GM18519 (cell line): ENCODE measurements at regions not wholly inside any gene's neighbourhood (a gene's known extent, or its start where the extent isn't known, plus 50 kb on each side); places are given as distances from the start of the nearest gene placed in this dataset.
"Not testable (repeated sequence)": the region's sequence is repeated elsewhere in the genome, so short reads cannot be mapped to it uniquely, and the experiment has no call there.

Source experiments
- ATAC-seq: cut with Tn5 transposase; IDR thresholded peaks from one replicate; pipeline ENCODE4 v1.9.1; 2021; ENCODE audit warnings: mild to moderate bottlenecking, moderate library complexity; ENCODE audit not compliant: unreplicated experiment, low FRiP score

- no peak for ATAC-seq
Measured at GRCh38 chr15:96182736-96183513, 147.6 kb upstream of the NR2F2 start.

GRCh38 chr15:96183514-96183850 is 147.0 kb upstream of the NR2F2 start:
- no peak for ATAC-seq

GRCh38 chr15:96183867-96184266 is 146.6 kb upstream of the NR2F2 start:
- no peak for ATAC-seq

GRCh38 chr15:96184297-96184696 is 146.2 kb upstream of the NR2F2 start:
- no peak for ATAC-seq

- ATAC-seq: no peak
Measured at GRCh38 chr15:96186105-96186504, 144.4 kb upstream of the NR2F2 start.

GRCh38 chr15:96187341-96188305 is 142.9 kb upstream of the NR2F2 start:
- ATAC-seq: no peak

- no peak for ATAC-seq
Measured at GRCh38 chr15:96197721-96198120, 132.8 kb upstream of the NR2F2 start.

GRCh38 chr15:96199111-96199510 is 131.4 kb upstream of the NR2F2 start:
- ATAC-seq: no peak

GRCh38 chr15:96200357-96200967 is 130.0 kb upstream of the NR2F2 start:
- ATAC-seq: no peak

- ATAC-seq: no peak
Measured at GRCh38 chr15:96201696-96202095, 128.8 kb upstream of the NR2F2 start.

GRCh38 chr15:96205588-96205987 is 124.9 kb upstream of the NR2F2 start:
- ATAC-seq: not testable (repeated sequence)

- no peak for ATAC-seq
Measured at GRCh38 chr15:96207377-96208006, 123.0 kb upstream of the NR2F2 start.

- ATAC-seq: no peak
Measured at GRCh38 chr15:96209285-96209735, 121.2 kb upstream of the NR2F2 start.

- ATAC-seq: no peak
Measured at GRCh38 chr15:96213045-96213444, 117.5 kb upstream of the NR2F2 start.

GRCh38 chr15:96213896-96214295 is 116.6 kb upstream of the NR2F2 start:
- no peak for ATAC-seq

- ATAC-seq: not testable (repeated sequence)
Measured at GRCh38 chr15:96216481-96216880, 114.0 kb upstream of the NR2F2 start.

- peak; percentile 27 for ATAC-seq
Measured at GRCh38 chr15:96217983-96218382, 112.5 kb upstream of the NR2F2 start.

- ATAC-seq: no peak
Measured at GRCh38 chr15:96218623-96219455, 111.7 kb upstream of the NR2F2 start.

- ATAC-seq: no peak
Measured at GRCh38 chr15:96219681-96220080, 110.8 kb upstream of the NR2F2 start.

- ATAC-seq: no peak
Measured at GRCh38 chr15:96220657-96221056, 109.8 kb upstream of the NR2F2 start.
